Adrenal gland (tissue), 9 donors: ENCODE measurements at regions not wholly inside any gene's neighbourhood (a gene's known extent, or its start where the extent isn't known, plus 50 kb on each side); places are given as distances from the start of the nearest gene placed in this dataset.
"Not testable (repeated sequence)": the region's sequence is repeated elsewhere in the genome, so short reads cannot be mapped to it uniquely, and the experiment has no call there.

Source experiments
- DNase-seq, 7 donors: peaks; one replicate each; pipeline ENCODE4 v3.0.0-alpha.2; 2019 to 2020
- H3K27ac ChIP-seq, 5 donors: fragments of 200-600 bp; sonication (generic) in 4 of 5; 1 replicate in 3 of 5; 2 replicates in 2 of 5; pipeline versions ENCODE4 v1.5.1 to v1.8.0; 2016 to 2020; ENCODE audit warnings: mild to moderate bottlenecking in 1 of 5
- H3K27me3 ChIP-seq: fragments of 200-600 bp; 2 replicates; pipeline ENCODE4 v1.8.0; 2021
- H3K36me3 ChIP-seq, 2 donors: fragments of 200-600 bp; replicated peaks in 1 of 2; 1 replicate in 1 of 2; 2 replicates in 1 of 2; pipeline versions ENCODE4 v1.5.1 to v1.8.0; 2018 to 2022
- H3K4me1 ChIP-seq, 2 donors: fragments of 200-600 bp; replicated peaks in 1 of 2; 1 replicate in 1 of 2; 2 replicates in 1 of 2; pipeline versions ENCODE4 v1.5.1 to v1.8.0; 2018 to 2021
- H3K4me3 ChIP-seq, 4 donors: fragments of 200-600 bp; sonication (generic) in 3 of 4; one replicate each; pipeline ENCODE4 v1.5.1; 2016 to 2018
- H3K9me3 ChIP-seq, 3 donors: fragments of 200-600 bp; sonication (generic) in 1 of 3; replicated peaks in 1 of 3; 1 replicate in 2 of 3; 2 replicates in 1 of 3; pipeline versions ENCODE4 v1.5.1 to v1.8.0; 2016 to 2021
- CTCF ChIP-seq, 6 experiments: fragments of 450-650 bp in 4 of 6; fragments of 200-600 bp in 2 of 6; sonication (generic) in 1 of 6; IDR thresholded peaks; 1 replicate in 5 of 6; 2 replicates in 1 of 6; pipeline versions ENCODE4 v1.5.1 to v1.8.0; 2016 to 2021; ENCODE audit warnings: antibody characterized with exemption in 6 of 6, mild to moderate bottlenecking in 2 of 6, moderate library complexity in 1 of 6
- POLR2A ChIP-seq, 2 donors: fragments of 450-650 bp; IDR thresholded peaks; one replicate each; pipeline ENCODE4 v1.6.1; 2017; ENCODE audit warnings: antibody characterized with exemption in 2 of 2, mild to moderate bottlenecking in 2 of 2, moderate library complexity in 1 of 2
- WGBS, 4 donors: extraction: QIAGEN DNeasy Blood & Tissue Kit in 2 of 4; methylation state at CpG; one replicate each; pipeline versions ENCODE4 v1.1.5 to v1.1.7; 2013 to 2017; 5-methylcytosine and 5-hydroxymethylcytosine counted together
- intact Hi-C, 2 donors: fragments of 100-400 bp; cut with DNase I; formaldehyde crosslinking; loops; one replicate each; pipeline versions ENCODE4 v1.14.1 to v1.15.0; 2022 to 2023
- donor health status: healthy with polysubstance abuse.
- donor health status: Bipolar disorder and iron deficiency.
- donor health status: DM: yes; HTN: yes; CAD: no.
- donor health status: DM: no; HTN: no; CAD: no.
- donor health status: DM: no; HTN: no; CAD: no.

GRCh38 chr4:77360451-77360850 lies 203.4 kb downstream of the CCNG2 start:
- DNase-seq: no peak
- 60 to 66% (median 61%) methylated on average over 4 of the region's 4 CpGs for WGBS, 4 donors
- Histone ChIP-seq H3K4me1 (no peaks in the 10 kb centered on the region), H3K27ac (no peak overlapping the region), H3K9me3 (no peaks in the 10 kb centered on the region), H3K36me3 (no peaks in the 10 kb centered on the region), H3K27me3 (no peaks in the 10 kb centered on the region), H3K4me3 (no peak overlapping the region)
- TF ChIP-seq CTCF (IDR thresholded peaks at IDR 0.05) (no peak), POLR2A (IDR thresholded peaks at IDR 0.05) (no peak)
- intact Hi-C loops: no loop called here

GRCh38 chr4:77366876-77367275 lies 209.9 kb downstream of the CCNG2 start:
- H3K4me1 ChIP-seq, DNase-seq: not testable (repeated sequence)

GRCh38 chr4:77367638-77368037 lies 210.6 kb downstream of the CCNG2 start:
- no peak for DNase-seq
- Histone ChIP-seq H3K4me3 (no peak overlapping the region), H3K36me3 (no peaks in the 10 kb centered on the region), H3K27ac (no peak overlapping the region), H3K27me3 (no peaks in the 10 kb centered on the region), H3K4me1 (no peaks in the 10 kb centered on the region), H3K9me3 (no peaks in the 10 kb centered on the region)
- no peak for TF ChIP-seq POLR2A (IDR thresholded peaks at IDR 0.05)
- TF ChIP-seq CTCF (IDR thresholded peaks at IDR 0.05): no peak
- 62 to 65% (median 63%) methylated on average over 4 of the region's 4 CpGs for whole genome bisulfite sequencing, 4 donors
- intact Hi-C loops: no loop called here

More at GRCh38 chr4:77366876-77367275, 209.9 kb downstream of the CCNG2 start:
- H3K9me3 ChIP-seq, intact Hi-C loops, H3K36me3 ChIP-seq, H3K27me3 ChIP-seq, H3K27ac ChIP-seq, H3K4me3 ChIP-seq: not testable (repeated sequence)
- WGBS, 4 donors: 50 to 57% (median 55%) methylated on average over 2 to 3 of the region's 4 CpGs
- peak in 4 of 6 experiments; percentile 14 to 35 (median 21) for TF ChIP-seq CTCF (IDR thresholded peaks at IDR 0.05)

GRCh38 chr4:77372375-77372774 lies 215.4 kb downstream of the CCNG2 start:
- no peak for TF ChIP-seq POLR2A (IDR thresholded peaks at IDR 0.05)
- no peak for TF ChIP-seq CTCF (IDR thresholded peaks at IDR 0.05)
- no peak for DNase-seq
- 68 to 77% (median 72%) methylated on average over 3 of the region's 3 CpGs for WGBS, 4 donors
- intact Hi-C loops: no loop called here
- no peaks in the 10 kb centered on the region for H3K9me3 ChIP-seq
- H3K27ac ChIP-seq: no peak overlapping the region
- no peaks in the 10 kb centered on the region for H3K27me3 ChIP-seq
- no peak overlapping the region for H3K4me3 ChIP-seq
- no peaks in the 10 kb centered on the region for H3K4me1 ChIP-seq
- H3K36me3 ChIP-seq: no peaks in the 10 kb centered on the region
